Amniotic epithelial cell (primary cell): ENCODE measurements at regions not wholly inside any gene's neighbourhood (a gene's known extent, or its start where the extent isn't known, plus 50 kb on each side); places are given as distances from the start of the nearest gene placed in this dataset.

Experiments
- DNase-seq: peaks from one replicate; pipeline ENCODE4 v3.0.0-alpha.2; 2010; ENCODE audit warnings: low read depth

DNA sequence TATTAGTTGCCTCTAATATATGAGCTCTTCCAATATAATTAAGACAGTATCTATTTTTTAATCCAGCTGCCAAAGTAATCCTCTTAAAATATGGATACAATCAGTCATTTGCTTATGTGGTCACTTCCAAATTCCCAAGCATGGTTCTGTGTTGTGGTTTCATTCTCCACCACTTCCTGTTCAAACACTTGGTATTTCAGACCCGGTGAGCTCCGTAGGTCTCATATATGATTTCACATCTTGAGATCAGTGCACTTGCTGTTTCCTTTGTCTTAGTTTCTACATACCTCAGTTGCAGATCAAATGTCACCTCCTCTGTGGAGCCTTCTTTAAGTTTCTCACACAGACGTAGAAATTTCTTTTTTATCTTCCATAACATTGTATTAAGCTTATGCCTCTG, 254.2 kb downstream of the KCNS3 start:
- DNase-seq, result peak; percentile 65

DNA sequence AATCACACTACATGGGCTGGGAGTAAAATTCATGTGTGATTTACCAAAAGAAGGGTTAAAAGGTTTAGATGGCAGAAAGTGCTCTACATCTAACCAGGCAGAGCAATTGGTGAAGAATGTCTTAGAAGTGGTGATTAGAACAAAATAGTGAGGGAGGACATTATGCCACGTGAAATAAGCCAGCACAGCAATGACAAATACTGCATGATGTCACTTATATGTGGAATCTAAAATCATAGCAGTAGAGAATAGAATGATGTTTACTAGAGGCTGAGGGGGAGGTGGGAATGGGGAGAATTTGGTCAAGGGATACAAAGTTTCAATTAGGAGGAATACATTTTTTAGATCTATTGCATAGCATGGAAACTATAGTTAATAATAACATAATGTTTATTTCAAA, 253.3 kb downstream of the KCNS3 start:
- DNase-seq, result no peak

DNA sequence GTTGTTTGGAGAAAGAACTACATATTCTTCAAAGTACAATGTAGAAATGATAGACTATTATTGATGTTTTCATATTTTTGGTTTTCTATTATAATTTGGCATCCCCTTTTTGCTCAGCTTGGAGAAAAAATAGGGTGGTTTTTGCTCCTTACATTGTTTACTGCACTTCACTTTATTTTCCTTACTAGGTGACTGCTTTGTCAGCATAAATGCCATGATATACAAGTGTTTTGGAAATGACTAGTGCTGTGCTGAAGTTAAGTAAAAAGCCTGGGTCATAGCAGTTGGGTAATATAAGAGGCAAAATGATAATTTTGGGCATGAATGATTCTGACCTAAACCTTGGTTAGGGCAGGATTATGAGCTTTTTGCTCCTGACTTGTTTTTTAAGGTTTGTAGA, 250.9 kb downstream of the KCNS3 start:
- DNase-seq, result no peak

DNA sequence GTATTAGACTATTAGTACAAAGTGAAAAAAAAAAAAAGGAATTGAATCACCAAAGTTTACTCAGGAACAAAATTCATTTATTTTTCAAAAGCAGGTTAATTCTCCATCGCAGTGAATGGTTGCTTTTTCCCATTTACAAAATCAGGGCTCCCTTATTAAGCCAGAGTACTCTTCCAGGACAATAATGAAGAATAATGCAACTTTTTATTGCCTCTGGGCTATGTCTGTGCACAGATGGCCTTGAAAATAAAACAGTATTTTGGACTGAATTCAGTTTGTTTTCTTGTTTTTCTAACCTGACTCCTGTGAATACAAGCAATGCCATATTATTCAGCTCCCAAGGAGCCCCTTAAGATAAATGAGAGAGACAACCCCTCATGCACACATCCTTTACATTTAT, 246.8 kb downstream of the KCNS3 start:
- DNase-seq, result no peak

DNA sequence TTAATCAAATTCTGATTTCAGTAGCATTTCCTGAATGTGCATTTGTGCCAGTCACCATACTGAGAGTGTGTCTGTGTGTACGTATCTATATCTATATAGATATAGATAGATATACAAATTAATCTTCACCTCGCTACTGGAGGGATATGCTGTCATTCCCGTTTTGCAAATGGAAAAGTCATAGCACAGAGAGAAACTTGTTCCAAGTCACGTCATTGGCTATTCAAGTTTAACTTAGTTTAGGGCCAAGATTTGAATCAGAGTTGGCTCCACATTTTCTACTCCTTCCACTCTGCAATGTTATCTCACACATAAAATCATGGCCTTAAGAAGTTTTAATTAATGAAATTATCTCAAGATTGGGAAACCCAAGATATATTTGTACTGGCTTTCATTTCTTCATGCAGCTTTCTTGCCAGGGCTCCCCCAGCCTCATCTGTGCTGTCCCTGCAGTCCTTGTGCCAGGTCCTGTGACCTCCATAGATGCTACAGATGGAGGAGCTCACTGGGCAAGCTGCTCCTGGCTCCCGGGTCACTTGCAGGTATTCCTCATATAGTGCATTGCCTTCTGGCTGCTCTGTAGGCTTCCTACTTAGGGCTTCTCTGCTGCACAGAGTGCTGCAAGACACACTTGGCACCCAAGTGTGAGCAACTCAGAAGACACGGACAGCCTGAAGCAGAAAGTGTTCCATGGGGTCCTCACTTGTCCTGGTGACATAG, 245.8 kb downstream of the KCNS3 start:
- DNase-seq, result no peak

DNA sequence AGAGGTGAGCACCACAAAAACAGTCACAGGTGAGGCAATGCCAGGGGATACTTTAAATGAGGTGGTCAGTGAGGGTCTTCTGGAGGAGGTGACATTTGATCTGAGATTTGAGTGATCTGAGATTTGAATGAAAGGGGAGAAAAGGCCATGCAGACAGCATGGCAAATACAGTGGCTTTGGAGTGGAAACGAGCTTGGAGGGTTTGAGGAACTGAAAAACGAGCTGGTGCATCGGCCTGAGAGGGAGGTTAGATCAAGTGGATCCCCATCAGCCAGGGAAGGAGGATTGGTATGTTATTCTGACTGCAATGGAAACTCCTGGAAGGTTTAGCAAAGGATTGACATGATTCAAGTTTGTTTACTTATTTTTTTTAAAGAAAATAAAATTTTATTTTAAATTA, 245.1 kb downstream of the KCNS3 start:
- no peak for DNase-seq

DNA sequence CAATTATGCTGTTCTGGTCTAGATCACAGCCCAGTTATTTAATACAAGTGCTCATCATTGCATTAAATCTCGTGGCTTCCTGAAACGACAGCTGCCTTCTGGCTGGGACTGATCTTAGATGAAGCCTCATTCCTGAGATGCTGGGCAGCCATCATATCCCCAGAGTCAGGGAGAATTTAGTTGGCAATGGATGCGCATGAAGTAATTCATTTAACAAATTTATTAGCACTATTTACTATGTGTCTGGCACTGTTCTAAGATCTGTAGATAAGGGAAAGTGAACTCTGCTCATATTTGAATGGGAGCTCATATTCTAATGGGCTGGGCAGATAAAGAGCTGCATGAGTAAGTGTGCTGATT, 244.7 kb downstream of the KCNS3 start:
- no peak for DNase-seq

DNA sequence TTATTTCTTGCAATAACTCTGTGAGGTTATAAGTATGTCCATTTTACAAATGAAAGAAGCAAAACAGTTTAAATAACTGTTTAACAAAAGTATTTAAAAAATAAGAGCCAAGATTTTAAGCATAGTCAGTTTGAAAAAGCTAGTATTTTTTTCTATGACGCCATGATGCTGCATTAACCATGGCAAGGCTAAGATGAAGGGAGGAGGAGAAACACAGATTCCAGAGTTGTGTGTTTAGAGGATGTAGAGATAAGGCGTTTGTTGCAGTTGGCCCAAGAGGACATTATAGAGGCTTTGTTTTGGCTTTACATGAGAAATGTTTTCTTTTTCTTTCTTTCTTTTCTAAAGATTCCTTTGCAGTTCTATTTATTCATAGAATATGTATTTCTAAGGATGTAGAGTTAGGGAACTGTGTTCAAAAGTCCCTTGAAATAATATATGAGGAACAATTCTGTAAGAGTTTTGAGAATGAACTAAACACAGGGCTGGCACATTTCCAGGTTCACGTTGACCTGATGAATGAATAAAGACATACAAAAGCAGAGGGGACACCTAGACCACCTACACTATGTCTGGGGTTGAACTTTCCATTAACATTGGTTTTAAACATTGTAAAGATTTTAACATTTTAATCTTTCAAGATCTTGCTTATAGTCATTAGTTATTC, 244.2 kb downstream of the KCNS3 start:
- DNase-seq, result no peak

DNA sequence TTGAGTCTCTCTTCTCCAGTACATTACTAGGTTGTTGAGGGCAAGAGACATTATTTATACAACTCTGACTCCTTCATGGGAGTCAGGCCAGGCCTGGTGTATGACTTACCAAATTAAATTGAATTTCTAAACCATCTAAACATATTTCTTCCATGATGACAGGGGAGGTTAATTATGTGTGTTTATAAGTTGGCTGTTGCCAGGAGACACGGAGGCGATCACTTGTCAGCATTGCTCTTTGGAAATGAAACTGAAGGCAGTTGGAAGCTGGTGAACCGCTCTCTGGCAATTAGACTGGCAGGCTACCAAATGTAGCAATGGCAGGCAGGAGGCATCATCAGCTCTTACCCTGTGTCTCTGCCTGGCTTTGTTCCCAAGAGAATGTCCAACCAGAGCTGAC, 241.4 kb downstream of the KCNS3 start:
- peak; percentile 64 for DNase-seq

DNA sequence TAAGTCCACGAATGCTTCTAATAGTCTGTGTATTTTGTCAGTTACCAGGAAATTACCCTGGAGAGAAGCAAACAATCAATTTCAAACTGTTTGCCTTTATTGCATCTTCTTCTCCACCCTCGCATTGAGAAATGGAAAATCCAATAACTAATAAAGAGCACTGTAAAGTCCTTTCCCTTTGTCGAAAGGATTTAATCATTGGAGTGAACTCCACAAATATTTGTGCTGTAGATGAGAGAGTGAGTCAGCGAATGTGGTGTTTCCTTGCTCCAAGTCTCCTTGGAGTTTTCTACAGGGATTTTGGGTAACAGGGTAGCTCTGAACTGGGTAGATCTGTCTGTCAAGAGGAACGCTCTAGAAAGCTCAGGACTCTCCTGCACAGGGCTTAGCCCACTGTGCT, 240.2 kb downstream of the KCNS3 start:
- DNase-seq, result peak; percentile 13

DNA sequence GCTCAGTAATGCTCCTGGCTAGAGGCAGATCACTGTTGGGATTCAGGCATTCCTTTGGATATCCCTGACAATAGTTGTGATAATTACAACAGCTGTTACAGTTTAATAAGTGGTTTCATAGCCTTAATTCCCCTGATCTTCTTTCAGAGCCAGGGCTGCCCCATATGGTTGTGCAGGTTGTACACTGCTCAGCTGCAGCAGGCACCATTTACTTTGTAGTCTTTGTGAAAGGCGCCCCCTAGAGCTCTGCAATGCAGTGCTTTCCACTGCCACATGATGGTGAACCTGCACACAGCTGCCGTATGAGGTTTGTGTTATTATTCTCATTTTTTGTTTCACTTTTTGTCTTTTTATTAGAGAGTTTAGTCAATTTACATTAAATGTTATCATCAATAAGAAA, 239.1 kb downstream of the KCNS3 start:
- peak; percentile 71 for DNase-seq

DNA sequence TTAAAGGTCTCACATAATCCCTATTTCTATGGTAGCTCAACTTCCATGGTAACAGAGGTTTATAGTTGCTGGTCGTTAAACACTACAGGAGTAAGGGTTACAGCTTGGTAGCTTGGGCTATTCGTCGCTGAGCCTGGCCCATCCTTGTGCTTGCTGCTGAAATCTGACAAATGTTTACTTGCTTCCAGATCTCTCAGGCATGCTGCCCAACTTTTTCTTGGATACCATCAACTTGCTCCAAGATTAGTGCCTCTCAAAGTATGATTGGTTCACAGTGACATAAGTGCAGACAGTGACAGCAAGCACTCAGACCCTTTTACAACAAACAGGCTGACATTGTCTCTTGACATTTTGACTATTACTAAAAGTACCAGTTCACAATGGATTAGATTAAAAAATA, 231.8 kb downstream of the KCNS3 start:
- DNase-seq, result no peak

DNA sequence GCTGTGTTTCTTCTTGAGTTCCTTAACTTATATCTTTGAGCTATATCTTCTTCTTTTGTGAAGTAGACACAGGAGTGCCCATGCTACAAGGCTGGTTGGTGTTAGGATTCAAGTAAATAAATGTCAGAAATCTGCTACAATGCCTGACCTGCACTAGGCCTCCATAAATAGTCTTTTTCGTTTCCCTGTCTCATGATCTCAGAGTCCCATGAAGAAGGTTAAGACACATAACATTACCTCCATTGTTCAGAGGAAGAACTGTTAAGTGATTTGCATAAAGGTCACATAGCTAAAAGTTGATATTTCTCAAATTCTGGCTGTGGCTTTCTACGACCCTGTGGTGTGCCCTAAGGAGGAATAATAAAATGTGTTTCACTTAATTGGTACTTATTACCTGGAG, 228.4 kb downstream of the KCNS3 start:
- DNase-seq, result no peak

DNA sequence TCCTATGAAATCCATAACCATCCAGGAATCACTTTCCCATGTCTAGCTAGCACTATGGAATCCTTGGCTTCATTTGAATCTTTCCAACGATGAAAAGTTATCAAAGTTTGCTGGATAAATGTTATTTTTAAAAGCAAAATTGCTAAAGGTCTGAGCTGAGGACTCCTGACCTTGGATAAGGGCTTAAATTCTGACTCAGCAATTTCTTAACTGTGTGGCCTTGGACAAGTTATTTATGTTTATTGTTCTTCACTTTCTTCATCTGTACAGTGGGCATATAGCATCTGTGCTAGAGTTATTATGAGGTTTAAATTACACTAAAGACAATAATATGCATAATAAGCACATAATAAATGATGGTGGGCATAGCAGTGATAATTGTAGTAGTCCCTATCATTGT, 227.5 kb downstream of the KCNS3 start:
- DNase-seq, result peak; percentile 29

DNA sequence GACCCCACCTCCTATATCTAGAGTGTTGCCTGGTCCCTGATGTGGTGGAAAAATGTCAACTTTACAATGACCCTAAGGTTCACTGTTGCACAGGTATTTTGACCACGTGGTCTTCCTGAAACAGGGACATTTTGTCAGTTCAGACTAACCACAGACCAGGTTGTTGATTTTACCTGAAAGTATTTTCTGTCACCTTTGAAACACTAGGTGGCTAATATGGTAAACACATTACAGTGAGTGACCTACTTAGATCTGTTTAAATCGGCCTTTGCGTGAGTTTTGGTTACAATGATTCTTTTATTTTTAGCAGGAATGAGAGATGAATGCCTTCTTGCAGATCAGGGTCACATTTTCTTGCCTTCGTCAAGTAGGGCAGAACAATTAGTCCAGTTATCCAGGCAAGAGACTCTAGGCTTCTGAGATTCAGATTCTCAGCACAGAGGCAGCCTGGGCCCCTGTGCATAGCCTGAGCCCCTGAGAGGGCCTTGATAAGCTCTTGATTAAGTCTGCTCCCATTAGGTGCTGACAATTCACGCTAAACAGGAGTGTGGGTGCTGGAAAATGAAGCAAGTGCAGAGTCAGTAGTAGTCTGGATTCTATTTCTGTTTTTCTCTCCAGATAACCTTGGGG, 226.2 kb downstream of the KCNS3 start:
- no peak for DNase-seq

DNA sequence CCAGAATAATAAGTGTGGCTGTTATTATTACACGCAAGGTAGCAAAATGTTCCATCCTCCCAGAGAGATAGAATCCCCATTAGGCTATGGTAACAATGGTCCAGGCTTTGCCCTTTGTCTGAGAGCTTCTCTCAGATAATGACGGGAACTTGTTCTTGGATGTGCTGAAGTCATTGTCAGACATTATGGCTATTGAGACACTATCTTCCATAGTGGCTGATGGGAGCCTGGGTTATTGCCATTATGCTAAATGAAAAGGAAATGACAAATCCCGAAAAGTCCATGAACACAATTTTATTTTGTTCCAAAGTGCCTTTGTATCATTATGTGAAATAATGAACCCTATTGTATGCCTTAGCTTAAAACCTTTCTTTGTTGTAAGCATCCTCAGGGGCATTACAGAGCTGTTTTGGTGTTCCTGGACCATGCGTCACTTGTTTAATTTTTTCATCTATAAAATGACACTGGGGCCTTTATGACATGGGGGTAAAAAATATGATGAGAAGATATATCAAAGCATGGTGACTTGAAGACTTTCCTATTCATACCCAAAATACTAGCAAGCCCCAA, 218.5 kb downstream of the KCNS3 start:
- DNase-seq, result no peak

DNA sequence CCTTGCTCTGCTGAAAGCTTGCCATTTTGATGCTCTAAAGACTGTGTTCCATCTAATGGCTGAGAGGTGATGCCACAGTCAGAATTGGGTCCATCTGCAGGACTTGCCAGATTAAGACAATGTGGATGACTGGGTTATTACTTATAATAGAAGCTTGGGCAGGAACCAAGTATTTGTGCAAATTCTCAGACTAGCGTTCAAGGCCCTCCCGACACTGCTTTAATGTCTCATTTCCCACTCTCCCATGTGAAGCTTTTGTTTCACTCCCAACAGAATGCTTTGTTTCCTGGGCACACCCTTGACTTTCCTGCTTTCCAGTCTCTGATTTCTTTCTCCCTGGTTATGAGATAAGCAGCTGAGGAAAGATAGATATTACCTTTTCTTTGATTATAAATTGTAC, 215.8 kb downstream of the KCNS3 start:
- DNase-seq, result no peak

DNA sequence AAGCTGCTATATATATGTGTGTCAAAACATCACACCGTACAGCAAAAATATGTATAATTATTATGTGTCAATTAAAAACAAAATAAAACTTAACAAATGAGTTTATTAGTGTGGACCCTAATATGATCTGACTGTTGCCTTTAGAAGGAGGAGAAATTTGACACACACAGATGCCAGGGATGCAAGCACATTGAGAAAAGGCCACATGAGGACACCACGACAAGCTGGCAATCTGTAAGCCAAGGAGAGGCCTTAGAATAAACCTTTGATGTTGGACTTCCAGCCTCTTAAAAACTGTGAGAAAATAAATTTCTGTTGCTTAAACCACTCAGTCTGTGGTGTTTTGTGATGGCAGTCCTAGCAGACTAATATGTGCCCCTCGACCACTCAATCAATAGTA, 214.7 kb downstream of the KCNS3 start:
- no peak for DNase-seq

DNA sequence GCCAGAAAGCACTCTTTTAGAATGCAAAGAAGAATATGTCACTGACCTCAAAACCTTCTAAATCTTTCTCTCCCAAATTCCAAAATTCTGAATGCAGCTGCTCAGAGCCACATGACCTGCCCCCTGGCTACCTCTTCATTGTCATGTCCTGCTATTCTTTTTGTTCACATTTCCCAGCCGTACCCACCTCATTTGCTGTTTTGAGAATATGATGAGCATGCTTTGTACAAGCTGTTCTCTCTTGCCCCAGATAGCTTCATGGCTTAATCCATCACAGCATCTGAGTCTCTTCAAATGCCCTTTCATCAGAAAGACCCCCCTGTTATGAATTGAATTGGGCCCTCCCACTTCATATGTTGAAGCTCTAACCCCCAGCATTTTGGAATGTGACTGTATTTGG, 214.3 kb downstream of the KCNS3 start:
- no peak for DNase-seq

DNA sequence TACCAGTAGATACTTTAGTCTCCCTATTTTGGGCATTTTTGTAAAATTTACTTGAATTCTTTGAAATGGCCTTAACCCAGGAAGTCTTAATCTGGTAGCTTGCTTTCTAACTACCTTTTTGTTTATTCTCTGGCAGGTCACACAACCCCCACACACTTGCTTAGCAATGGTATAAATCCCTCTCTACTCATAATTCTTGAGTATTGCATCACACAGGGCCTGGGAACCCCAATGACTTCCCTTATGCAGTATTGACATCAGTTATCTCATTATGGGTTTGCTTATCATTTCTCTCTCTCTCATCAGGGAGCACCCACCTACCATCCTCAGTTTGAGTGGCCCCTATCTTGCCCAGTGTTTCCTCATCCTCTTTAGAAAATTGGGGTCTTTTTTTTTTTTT, 207.1 kb downstream of the KCNS3 start:
- peak; percentile 82 for DNase-seq

DNA sequence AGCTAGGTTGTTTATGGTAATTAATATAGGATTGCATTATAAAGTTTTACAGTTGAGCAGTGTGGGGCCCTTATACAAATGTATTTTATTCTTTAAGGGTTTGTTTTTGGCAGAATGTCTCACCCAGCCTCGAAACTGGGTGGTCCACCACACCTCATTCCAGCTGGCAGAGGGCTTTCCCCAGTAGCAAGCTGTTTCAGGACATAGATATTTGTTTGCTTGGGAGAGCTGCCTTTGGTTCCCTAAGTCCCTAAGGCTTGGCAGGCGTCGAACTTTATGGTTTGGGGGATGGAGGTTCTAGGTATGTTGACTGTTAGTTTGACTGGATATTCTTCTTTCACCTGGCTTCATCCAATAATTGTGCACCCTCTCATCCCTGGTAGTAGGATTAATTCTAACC, 205.9 kb downstream of the KCNS3 start:
- no peak for DNase-seq

DNA sequence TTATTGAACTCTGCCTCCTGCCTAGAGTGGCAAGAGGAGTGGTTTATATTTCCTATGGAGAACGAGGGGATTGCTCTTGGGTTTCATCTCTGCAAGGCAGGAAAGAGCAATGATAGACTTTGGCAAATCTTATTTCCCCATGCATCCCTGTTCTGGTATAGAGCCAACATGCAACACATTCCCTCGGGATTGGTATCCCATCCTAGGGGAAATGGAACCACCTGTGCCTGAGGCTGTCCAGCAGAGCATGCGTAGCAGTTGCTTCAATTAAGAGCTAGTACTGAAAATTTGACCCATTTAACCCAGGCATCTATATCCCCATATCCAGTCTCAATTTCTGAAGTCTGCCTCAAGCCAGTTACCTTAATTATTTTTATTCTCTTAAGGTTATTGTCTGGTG, 205.3 kb downstream of the KCNS3 start:
- no peak for DNase-seq

DNA sequence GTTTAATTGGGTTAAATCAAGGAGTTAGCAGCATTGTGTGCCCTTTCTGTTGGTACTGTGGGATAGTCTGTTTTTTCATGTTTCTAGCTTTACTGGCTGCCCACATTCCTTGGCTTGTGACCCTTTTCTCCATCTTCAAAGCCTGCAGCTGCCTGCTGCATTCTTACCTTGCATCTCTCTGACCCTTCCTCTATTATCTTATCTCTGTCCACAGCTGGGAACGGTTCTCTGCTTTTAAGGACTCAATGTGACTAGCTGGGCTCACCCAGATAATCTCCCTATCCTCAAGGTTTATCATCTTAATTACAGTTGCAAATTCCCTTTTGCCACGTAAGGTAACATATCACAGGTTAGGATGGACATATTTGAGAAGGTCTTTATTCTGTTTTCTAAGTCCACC, 199.7 kb downstream of the KCNS3 start:
- DNase-seq, result peak; percentile 24
